Hematopoietic multipotent progenitor cell treated with erythropoietin and hydrocortisone succinate and interleukin-3 and kit ligand, for 6 days (in vitro differentiated cells): ENCODE measurements at regions not wholly inside any gene's neighbourhood (a gene's known extent, or its start where the extent isn't known, plus 50 kb on each side); places are given as distances from the start of the nearest gene placed in this dataset.

ENCODE experiments used
- DNase-seq: peaks from one replicate; pipeline ENCODE4 v3.0.0-alpha.2; 2015

GRCh38 chrX:20596856-20597255 is 330.1 kb upstream of the RPS6KA3 start:
- DNase-seq: no peak

DNA sequence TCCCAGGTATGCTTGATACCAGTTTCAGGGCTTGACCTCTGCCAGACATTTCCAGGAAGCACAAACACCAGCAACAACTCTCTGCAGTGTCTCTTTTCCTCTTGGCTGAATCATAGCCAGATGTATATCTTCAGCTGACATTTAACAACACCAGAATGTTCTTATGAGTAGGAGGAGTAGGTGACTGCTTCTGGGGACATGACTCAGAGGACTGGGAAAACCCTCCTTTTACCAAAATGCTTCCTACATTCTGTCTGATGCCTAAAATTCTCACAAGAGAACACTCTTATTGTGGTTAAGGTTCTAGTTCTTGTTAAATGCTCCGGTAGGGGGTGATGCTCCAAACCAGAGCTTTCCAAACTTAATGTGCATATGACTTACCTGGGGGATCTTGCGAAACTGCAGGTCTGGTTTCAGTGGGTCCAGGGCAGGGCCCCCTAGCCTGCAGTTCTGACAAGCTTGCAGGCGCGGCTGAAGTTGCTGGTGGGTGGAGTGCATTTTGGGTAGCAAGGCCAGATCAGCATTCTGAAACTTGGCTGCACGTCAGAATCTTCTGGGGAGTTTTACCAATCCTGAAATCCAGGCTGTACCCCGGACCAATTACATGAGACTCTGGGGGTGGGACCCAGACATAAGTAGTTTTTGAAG is 329.3 kb upstream of the RPS6KA3 start:
- no peak for DNase-seq

- no peak for DNase-seq
Observed at GRCh38 chrX:20594985-20595384, 328.3 kb upstream of the RPS6KA3 start.

DNA sequence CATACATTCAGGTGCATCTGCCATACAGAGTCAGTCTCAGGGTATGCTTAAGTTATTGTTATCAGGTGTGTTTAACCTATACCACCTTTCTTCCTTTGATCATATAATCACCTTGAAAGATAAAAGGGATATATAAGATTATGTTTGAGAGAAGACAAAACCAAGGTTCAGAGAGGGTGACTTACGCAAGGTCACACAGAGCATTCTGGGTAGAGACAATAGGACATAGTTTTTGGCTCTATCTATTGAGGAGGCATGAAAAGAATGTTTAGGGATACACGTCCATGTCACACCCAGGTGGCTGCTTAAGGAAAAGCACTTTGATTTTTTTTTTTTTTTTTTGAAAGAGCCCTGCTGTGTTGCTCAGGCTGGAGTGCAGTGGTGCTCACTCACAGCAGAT is 327.1 kb upstream of the RPS6KA3 start:
- DNase-seq: no peak

DNA sequence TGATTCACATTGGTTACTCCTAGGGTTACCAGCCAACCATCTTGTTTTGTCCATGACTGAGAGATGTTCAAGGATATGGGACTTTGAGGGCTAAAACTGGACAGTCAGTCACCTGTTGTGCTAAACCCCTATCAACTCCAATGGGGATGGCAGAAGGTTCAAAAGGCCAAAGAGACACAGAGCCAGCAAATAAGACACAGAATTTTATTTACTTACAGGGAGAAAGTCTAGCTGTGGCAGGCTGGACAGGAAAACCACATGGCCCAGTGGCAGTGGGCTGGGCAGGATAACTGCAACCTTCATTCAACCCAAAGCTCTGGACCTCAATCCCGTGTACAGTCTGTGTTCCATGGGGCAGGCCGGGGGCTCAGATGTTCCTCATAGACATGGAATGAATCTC is 326.7 kb upstream of the RPS6KA3 start:
- DNase-seq: no peak

DNA sequence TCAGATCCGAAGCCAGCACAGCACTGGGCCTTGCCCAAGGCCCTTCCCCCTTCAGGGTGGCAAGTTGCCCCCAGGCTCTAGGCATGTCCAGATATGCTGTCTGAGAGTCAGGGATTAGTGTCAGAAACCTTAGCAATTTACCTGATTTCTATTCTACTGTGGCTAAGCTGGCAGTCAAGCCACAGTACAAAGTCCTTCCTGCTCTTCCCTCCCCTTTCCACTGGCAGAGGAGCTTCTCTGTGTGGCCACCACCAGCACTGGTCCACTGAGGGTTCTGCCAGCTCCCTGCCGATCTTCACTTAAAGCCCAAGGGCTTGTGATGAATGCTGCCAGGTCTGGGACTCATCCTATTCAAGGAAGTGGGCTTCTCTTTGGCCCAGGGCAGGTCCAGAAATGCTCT is 324.5 kb upstream of the RPS6KA3 start:
- DNase-seq: no peak

- no peak for DNase-seq
Observed at GRCh38 chrX:20585782-20586181, 319.1 kb upstream of the RPS6KA3 start.

DNA sequence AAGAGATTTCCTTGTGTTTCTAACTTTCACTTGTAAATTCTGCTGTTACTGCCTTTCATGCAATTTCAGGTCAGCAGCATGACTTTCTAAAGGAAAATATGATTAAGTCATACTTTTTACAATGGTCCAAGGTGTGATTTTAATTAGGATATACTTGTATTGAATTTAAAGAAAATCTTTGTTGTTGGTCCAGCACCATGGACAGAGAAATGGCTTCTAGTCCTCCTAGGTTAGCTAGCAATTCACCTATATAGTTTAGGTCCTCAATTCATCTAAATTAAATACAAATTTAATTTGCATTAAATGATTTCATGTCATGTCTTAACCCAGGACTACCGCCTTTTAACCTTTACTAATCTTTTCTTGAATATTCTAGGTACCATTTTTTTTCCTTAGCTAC is 304.9 kb upstream of the RPS6KA3 start:
- peak; percentile 13 for DNase-seq

GRCh38 chrX:20567108-20567507 is 300.4 kb upstream of the RPS6KA3 start:
- DNase-seq: no peak

- DNase-seq: no peak
Observed at GRCh38 chrX:20547611-20548051, 280.9 kb upstream of the RPS6KA3 start.

- no peak for DNase-seq
Observed at GRCh38 chrX:20545538-20545937, 278.8 kb upstream of the RPS6KA3 start.

DNA sequence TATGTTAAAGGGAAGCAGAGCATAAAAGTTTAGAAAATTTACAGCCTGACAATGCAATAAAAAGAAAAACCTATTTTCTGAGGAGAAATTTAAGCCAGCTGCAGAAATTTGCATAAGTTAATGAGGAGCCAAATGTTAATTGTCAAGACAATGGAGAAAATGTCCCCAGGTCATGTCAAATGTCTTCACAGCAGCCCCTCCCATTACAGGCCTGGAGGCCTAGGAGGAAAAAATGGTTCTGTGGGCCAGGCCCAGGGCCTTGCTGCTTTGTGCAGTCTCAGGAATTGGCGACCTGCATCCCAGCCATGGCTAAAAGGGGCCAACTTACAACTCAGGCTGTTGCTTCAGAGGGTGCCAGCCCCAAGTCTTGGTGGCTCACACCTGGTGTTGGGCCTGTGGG is 275.4 kb upstream of the RPS6KA3 start:
- DNase-seq: no peak

GRCh38 chrX:20538974-20539373 is 272.3 kb upstream of the RPS6KA3 start:
- no peak for DNase-seq

DNA sequence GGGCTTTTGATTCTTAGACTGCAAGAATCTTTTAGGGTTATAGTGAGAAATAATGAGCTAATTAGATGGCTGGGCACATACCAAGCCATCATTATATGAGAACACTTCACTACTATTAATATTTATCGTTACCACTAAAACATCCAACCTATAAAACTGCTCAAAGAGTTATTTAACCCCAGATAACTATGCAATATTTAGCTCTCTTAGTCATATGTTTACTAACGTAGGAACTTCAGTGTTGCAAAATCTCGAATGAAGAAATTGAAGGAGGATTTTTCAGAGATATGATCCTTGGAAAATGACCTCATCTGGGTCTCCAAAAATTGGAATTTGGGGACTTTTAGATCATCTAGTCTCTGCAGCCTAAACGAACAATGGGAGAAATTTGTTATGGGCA is 265.0 kb upstream of the RPS6KA3 start:
- DNase-seq: no peak

- DNase-seq: peak; percentile 46
Observed at GRCh38 chrX:20530406-20530921, 263.8 kb upstream of the RPS6KA3 start.

GRCh38 chrX:20529711-20530110 is 263.0 kb upstream of the RPS6KA3 start:
- no peak for DNase-seq

DNA sequence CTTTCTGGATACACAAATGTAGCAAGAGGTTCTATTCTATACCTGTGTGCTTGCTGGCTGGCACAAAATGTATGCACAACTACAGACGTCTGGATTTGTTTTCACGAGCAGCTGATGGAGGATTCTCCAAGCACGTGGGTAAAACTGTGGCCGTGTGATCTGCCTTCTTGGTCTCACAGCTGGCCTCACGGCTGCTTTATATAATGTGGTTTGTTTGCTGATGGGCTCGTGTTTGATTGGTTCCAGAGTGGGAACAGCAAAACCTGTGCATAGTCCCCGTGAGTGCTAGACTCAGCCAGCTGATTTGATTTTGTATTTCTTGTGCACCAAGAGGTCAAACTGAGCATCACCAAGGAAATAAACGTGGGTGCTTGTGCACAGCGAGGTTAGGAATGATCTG is 262.6 kb upstream of the RPS6KA3 start:
- no peak for DNase-seq

GRCh38 chrX:20527558-20528011 is 260.9 kb upstream of the RPS6KA3 start:
- DNase-seq: peak; percentile 56

- DNase-seq: no peak
Observed at GRCh38 chrX:20527041-20527440, 260.3 kb upstream of the RPS6KA3 start.

DNA sequence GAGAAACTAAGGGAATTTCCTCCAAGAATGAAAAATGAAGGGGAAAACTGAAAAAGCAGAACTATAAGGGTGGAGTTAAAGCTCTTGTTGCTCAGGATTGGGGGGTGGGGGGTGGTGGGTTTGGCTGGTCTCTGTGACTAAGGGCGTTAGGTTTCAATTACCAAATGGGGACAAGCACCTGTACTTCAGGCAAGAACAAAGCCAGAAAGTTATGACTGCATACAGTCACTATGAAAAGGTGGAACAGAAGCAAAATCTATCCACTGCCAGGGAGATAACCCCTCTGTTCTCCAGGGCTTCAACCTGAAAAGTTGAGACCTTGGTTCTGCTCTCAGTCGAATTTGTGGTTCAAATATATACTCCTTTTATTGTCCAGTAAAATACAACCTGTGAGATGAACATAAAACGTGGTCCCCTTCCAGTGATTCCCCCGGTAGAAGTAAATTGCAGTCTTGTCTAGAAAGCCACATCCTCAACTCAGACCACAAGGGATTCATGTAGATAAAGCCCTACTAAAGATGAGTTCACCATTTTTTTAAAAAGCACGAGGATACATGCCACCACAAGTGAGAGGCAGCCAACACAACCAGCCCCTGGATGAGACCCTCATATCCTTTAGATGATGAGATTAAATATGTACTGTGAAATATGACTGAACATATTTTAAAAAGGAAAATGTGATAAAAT is 257.1 kb upstream of the RPS6KA3 start:
- peak; percentile 16 for DNase-seq

DNA sequence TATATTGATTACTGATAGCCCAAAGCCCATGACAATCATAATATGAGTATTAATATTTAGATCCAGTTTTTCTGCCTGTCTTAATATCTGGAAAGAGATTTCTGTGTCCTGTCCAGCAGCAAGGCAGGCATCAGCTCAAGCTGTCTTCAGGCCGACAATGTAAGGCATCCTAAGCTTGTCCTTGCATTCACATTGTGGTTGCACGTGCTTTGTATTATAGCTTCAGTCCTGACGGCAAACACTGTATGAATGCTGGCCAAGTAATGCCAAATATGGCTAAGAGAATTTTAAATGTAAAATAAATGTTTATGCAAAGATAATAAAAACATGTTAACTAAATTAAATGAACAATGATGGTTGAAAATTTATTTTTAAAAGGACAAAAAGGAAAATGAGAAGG is 255.7 kb upstream of the RPS6KA3 start:
- no peak for DNase-seq

DNA sequence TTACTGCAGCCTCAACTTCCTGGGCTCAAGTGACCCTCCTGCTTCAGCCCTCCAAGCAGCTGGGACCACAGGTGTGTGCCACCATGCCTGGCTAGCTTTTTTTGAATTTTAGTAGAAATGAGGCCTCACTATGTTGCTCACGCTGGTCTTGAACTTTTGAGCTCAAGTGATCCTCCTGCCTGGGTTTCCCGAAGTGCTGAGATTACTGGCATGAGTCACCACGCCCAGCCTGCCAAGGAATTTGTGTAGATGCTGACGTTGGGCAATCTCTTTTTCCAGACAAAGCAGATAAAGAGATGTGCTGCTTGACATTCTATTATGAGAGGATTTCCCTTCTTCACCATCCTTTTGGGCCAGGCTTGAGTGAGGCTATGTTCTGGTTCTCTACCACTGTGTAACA is 254.5 kb upstream of the RPS6KA3 start:
- no peak for DNase-seq

GRCh38 chrX:20519826-20520225 is 253.1 kb upstream of the RPS6KA3 start:
- no peak for DNase-seq

- no peak for DNase-seq
Observed at GRCh38 chrX:20519146-20519545, 252.4 kb upstream of the RPS6KA3 start.

DNA sequence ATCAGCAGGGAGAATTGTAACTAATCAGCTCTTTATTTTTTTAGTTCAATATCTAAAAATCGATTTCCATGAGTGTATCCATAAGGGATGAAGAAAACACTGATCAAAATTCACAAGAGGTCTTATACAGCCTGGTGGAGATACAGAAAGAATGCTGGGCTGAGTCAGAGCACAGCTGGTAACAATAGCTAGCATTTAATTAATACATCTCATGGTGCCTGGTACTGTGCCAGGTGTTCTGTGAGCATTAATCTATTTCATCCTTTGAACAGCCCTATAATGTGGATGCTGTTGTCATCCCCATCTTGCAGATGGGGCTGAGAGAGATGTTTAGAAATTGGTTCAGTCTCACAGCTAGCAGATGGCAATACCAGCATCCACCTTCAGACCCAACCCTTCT is 250.9 kb upstream of the RPS6KA3 start:
- DNase-seq: no peak
